ENCODE measurements at regions not wholly inside any gene's neighbourhood (a gene's known extent, or its start where the extent isn't known, plus 50 kb on each side); places are given as distances from the start of the nearest gene placed in this dataset.

GRCh38 chr13:72463561-72463960, 263.9 kb downstream of the MZT1 start:
- Mint-ChIP-seq H3K4me1 (no peaks in the 10 kb centered on the region), H3K27me3 (no peaks in the 10 kb centered on the region), H3K27ac (no peak overlapping the region), H3K36me3 (no peaks in the 10 kb centered on the region), H3K4me3 (no peak overlapping the region), H3K9me3 (peaks cover 0 to 6% (median 4%) of the 10 kb centered on the region in 3 donors)

GRCh38 chr13:72462726-72463125, 264.7 kb downstream of the MZT1 start:
- Mint-ChIP-seq H3K9me3 (peaks cover 0 to 4% (median 3%) of the 10 kb centered on the region in 3 donors), H3K36me3 (no peaks in the 10 kb centered on the region), H3K27ac (no peak overlapping the region), H3K27me3 (no peaks in the 10 kb centered on the region), H3K4me3 (no peak overlapping the region), H3K4me1 (no peaks in the 10 kb centered on the region)

- no peak overlapping the region for H3K27ac Mint-ChIP-seq
- H3K4me1 Mint-ChIP-seq = no peaks in the 10 kb centered on the region
- no peaks in the 10 kb centered on the region for H3K27me3 Mint-ChIP-seq
- H3K9me3 Mint-ChIP-seq = peaks cover 0 to 4% (median 1%) of the 10 kb centered on the region in 3 donors
- no peaks in the 10 kb centered on the region for H3K36me3 Mint-ChIP-seq
- no peak overlapping the region for H3K4me3 Mint-ChIP-seq
Observed at GRCh38 chr13:72462166-72462565, 265.3 kb downstream of the MZT1 start.

GRCh38 chr13:72458701-72459100, 268.7 kb downstream of the MZT1 start:
- Mint-ChIP-seq H3K27me3 (no peaks in the 10 kb centered on the region), H3K27ac (no peak overlapping the region), H3K36me3 (no peaks in the 10 kb centered on the region), H3K9me3 (peaks cover 0 to 4% (median 0%) of the 10 kb centered on the region in 3 donors), H3K4me3 (no peak overlapping the region), H3K4me1 (no peaks in the 10 kb centered on the region)

- H3K36me3 Mint-ChIP-seq = no peaks in the 10 kb centered on the region
- H3K27me3 Mint-ChIP-seq = no peaks in the 10 kb centered on the region
- H3K4me3 Mint-ChIP-seq = no peak overlapping the region
- no peak overlapping the region for H3K27ac Mint-ChIP-seq
- H3K9me3 Mint-ChIP-seq = peaks cover 0 to 6% (median 0%) of the 10 kb centered on the region in 3 donors
- H3K4me1 Mint-ChIP-seq = no peaks in the 10 kb centered on the region
Observed at GRCh38 chr13:72457151-72457550, 270.3 kb downstream of the MZT1 start.

- peaks cover 0 to 6% (median 0%) of the 10 kb centered on the region in 3 donors for H3K9me3 Mint-ChIP-seq
- no peaks in the 10 kb centered on the region for H3K27me3 Mint-ChIP-seq
- no peak overlapping the region for H3K4me3 Mint-ChIP-seq
- no peaks in the 10 kb centered on the region for H3K4me1 Mint-ChIP-seq
- no peaks in the 10 kb centered on the region for H3K36me3 Mint-ChIP-seq
- H3K27ac Mint-ChIP-seq = no peak overlapping the region
Observed at GRCh38 chr13:72456486-72456885, 270.9 kb downstream of the MZT1 start.

GRCh38 chr13:72453161-72453560, 274.3 kb downstream of the MZT1 start:
- H3K9me3 Mint-ChIP-seq = peaks cover 1 to 7% (median 4%) of the 10 kb centered on the region in 3 donors
- H3K36me3 Mint-ChIP-seq = no peaks in the 10 kb centered on the region
- no peaks in the 10 kb centered on the region for H3K4me1 Mint-ChIP-seq
- H3K27me3 Mint-ChIP-seq = no peaks in the 10 kb centered on the region
- H3K27ac Mint-ChIP-seq = no peak overlapping the region
- H3K4me3 Mint-ChIP-seq = no peak overlapping the region

GRCh38 chr13:72448082-72448481, 279.3 kb downstream of the MZT1 start:
- Mint-ChIP-seq H3K27ac (no peak overlapping the region), H3K4me1 (no peaks in the 10 kb centered on the region), H3K9me3 (peaks cover 1 to 19% (median 11%) of the 10 kb centered on the region in 3 donors), H3K36me3 (no peaks in the 10 kb centered on the region), H3K27me3 (no peaks in the 10 kb centered on the region), H3K4me3 (no peak overlapping the region)

GRCh38 chr13:72444999-72445398, 282.4 kb downstream of the MZT1 start:
- H3K4me1 Mint-ChIP-seq = no peaks in the 10 kb centered on the region
- H3K36me3 Mint-ChIP-seq = no peaks in the 10 kb centered on the region
- peaks cover 2 to 19% (median 11%) of the 10 kb centered on the region in 3 donors for H3K9me3 Mint-ChIP-seq
- no peaks in the 10 kb centered on the region for H3K27me3 Mint-ChIP-seq
- H3K27ac Mint-ChIP-seq = no peak overlapping the region
- H3K4me3 Mint-ChIP-seq = no peak overlapping the region

- H3K4me3 Mint-ChIP-seq = no peak overlapping the region
- no peaks in the 10 kb centered on the region for H3K36me3 Mint-ChIP-seq
- H3K27ac Mint-ChIP-seq = no peak overlapping the region
- no peaks in the 10 kb centered on the region for H3K4me1 Mint-ChIP-seq
- H3K9me3 Mint-ChIP-seq = peaks cover 0 to 4% (median 2%) of the 10 kb centered on the region in 3 donors
- H3K27me3 Mint-ChIP-seq = no peaks in the 10 kb centered on the region
Observed at GRCh38 chr13:72437458-72437857, 290.0 kb downstream of the MZT1 start.

GRCh38 chr13:72435251-72435650, 292.2 kb downstream of the MZT1 start:
- Mint-ChIP-seq H3K27ac (no peak overlapping the region), H3K36me3 (no peaks in the 10 kb centered on the region), H3K4me1 (no peaks in the 10 kb centered on the region), H3K4me3 (no peak overlapping the region), H3K27me3 (no peaks in the 10 kb centered on the region), H3K9me3 (peaks cover 3 to 5% (median 4%) of the 10 kb centered on the region in 3 donors)

- Mint-ChIP-seq H3K9me3 (peaks cover 3 to 5% (median 4%) of the 10 kb centered on the region in 3 donors), H3K4me3 (no peak overlapping the region), H3K36me3 (no peaks in the 10 kb centered on the region), H3K27ac (no peak overlapping the region), H3K4me1 (no peaks in the 10 kb centered on the region), H3K27me3 (no peaks in the 10 kb centered on the region)
Observed at GRCh38 chr13:72431981-72432682, 295.3 kb downstream of the MZT1 start.

- Mint-ChIP-seq H3K27me3 (no peaks in the 10 kb centered on the region), H3K27ac (no peak overlapping the region), H3K4me3 (no peak overlapping the region), H3K4me1 (no peaks in the 10 kb centered on the region), H3K36me3 (no peaks in the 10 kb centered on the region), H3K9me3 (peaks cover 3 to 5% (median 4%) of the 10 kb centered on the region in 3 donors)
Observed at GRCh38 chr13:72430923-72431322, 296.5 kb downstream of the MZT1 start.

GRCh38 chr13:72427757-72428528, 299.5 kb downstream of the MZT1 start:
- H3K4me1 Mint-ChIP-seq = no peaks in the 10 kb centered on the region
- H3K4me3 Mint-ChIP-seq = no peak overlapping the region
- H3K36me3 Mint-ChIP-seq = no peaks in the 10 kb centered on the region
- peaks cover 0 to 4% (median 3%) of the 10 kb centered on the region in 3 donors for H3K9me3 Mint-ChIP-seq
- H3K27ac Mint-ChIP-seq = no peak overlapping the region
- no peaks in the 10 kb centered on the region for H3K27me3 Mint-ChIP-seq

GRCh38 chr13:72424059-72424458, 303.4 kb downstream of the MZT1 start:
- Mint-ChIP-seq H3K27ac (no peak overlapping the region), H3K36me3 (no peaks in the 10 kb centered on the region), H3K4me1 (no peaks in the 10 kb centered on the region), H3K9me3 (no peaks in the 10 kb centered on the region), H3K27me3 (no peaks in the 10 kb centered on the region), H3K4me3 (no peak overlapping the region)

GRCh38 chr13:72415817-72416216, 311.6 kb downstream of the MZT1 start:
- no peaks in the 10 kb centered on the region for H3K9me3 Mint-ChIP-seq
- H3K4me3 Mint-ChIP-seq = no peak overlapping the region
- H3K4me1 Mint-ChIP-seq = no peaks in the 10 kb centered on the region
- H3K36me3 Mint-ChIP-seq = no peaks in the 10 kb centered on the region
- H3K27me3 Mint-ChIP-seq = no peaks in the 10 kb centered on the region
- no peak overlapping the region for H3K27ac Mint-ChIP-seq
